ENCODE measurements at regions not wholly inside any gene's neighbourhood (a gene's known extent, or its start where the extent isn't known, plus 50 kb on each side); places are given as distances from the start of the nearest gene placed in this dataset.

- H3K4me3 ChIP-seq: no peak overlapping the region
- H3K27ac ChIP-seq (replicated peaks in 1 of 4): no peak overlapping the region
- H3K4me1 ChIP-seq: no peaks in the 10 kb centered on the region
- H3K27me3 ChIP-seq: no peaks in the 10 kb centered on the region
- DNase-seq (ENCODE audit: extremely low spot score): no peak
- TF ChIP-seq CTCF (IDR thresholded peaks at IDR 0.05) (no peak), POLR2AphosphoS5 (IDR thresholded peaks at IDR 0.05) (no peak), EP300 (IDR thresholded peaks at IDR 0.05) (no peak), POLR2A (IDR thresholded peaks at IDR 0.05; ENCODE audit: low read depth) (no peak)
- intact Hi-C loops (cut with DNase I): no loop called here
- 83% methylated on average over 2 of the region's 2 CpGs for WGBS
- peaks cover 0 to 8% (median 0%) of the 10 kb centered on the region in 4 donors for H3K9me3 ChIP-seq
- H3K36me3 ChIP-seq: no peaks in the 10 kb centered on the region
These were observed 1250.0 kb upstream of the PRKX start for GRCh38 chrX:4963432-4963831.

DNA sequence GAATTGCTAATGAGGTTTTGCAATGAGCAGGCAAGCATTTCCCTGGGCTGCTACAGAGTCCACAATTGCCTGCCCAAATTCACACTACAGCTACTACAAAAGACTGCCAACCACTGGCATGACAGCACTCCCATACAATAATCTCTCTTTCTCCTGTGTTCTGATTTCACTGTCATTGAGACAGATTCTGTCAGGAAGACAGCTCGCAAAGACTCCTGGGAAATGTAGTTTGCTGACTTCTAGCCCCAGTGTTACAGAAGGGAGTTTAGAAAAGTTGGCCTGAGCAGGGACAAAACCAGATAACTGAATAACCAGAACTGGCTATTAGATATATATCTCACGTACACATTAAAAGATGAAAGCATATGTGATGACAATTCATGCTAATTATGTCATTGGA is 1231.3 kb upstream of the PRKX start:
- Histone ChIP-seq H3K4me3 (no peak overlapping the region), H3K4me1 (no peaks in the 10 kb centered on the region), H3K9me3 (no peaks in the 10 kb centered on the region), H3K36me3 (no peaks in the 10 kb centered on the region), H3K27ac (replicated peaks in 1 of 4) (no peak overlapping the region), H3K27me3 (no peaks in the 10 kb centered on the region)
- intact Hi-C loops (cut with DNase I): no loop called here
- DNase-seq (ENCODE audit: extremely low spot score): no peak
- WGBS: 89% methylated on average over 2 of the region's 2 CpGs
- TF ChIP-seq CTCF (IDR thresholded peaks at IDR 0.05): no peak
- TF ChIP-seq EP300 (IDR thresholded peaks at IDR 0.05): no peak
- no peak for TF ChIP-seq POLR2AphosphoS5 (IDR thresholded peaks at IDR 0.05)

DNA sequence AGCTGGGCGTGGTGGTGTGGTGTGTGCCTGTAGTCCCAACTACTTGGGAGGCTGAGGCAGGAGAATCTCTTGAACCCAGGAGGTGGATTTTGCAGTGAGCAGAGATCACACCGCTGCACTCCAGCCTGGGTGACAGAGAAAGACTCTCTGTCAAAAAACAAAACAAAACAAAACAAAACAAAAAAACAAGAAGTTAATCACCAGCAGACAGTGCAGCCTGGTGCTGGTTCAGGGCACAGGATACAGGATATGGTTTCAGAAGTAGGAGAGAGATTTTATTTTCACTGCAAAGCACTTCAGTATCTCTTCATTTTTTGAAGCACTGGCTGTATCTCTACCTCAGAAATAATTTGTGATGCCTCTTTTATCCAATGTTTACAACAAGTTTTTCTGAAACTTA is 1222.9 kb upstream of the PRKX start:
- no peak for TF ChIP-seq POLR2A (IDR thresholded peaks at IDR 0.05; ENCODE audit: low read depth)
- TF ChIP-seq EP300 (IDR thresholded peaks at IDR 0.05): no peak
- no peak for TF ChIP-seq POLR2AphosphoS5 (IDR thresholded peaks at IDR 0.05)
- TF ChIP-seq CTCF (IDR thresholded peaks at IDR 0.05): no peak
- no peaks in the 10 kb centered on the region for H3K36me3 ChIP-seq
- DNase-seq (ENCODE audit: extremely low spot score): no peak
- 76% methylated on average over 2 of the region's 2 CpGs for WGBS
- H3K27me3 ChIP-seq: no peaks in the 10 kb centered on the region
- intact Hi-C loops (cut with DNase I): no loop called here
- H3K4me3 ChIP-seq: no peak overlapping the region
- H3K9me3 ChIP-seq: no peaks in the 10 kb centered on the region
- H3K4me1 ChIP-seq: peaks cover 0 to 9% (median 0%) of the 10 kb centered on the region in 4 donors
- no peak overlapping the region for H3K27ac ChIP-seq (replicated peaks in 1 of 4)

DNA sequence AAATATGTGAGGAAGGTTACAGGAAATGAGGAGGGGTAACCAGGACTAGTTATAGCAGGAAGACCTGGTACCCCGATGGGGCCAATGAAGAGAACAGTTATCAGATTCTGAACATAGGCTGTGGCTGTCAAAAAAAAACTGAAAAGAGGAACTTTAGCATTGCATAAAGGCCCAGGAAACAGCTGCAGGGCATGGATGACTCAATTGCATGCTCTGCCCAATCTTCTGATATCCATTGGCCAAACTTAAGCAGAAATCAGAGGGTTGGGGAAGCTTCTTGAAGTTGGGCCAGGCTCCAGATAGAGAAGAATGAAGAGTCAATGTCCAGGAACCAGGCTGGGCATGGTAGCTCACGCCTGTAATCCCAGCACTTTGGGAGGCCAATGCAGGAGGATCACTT is 1222.4 kb upstream of the PRKX start:
- 87% methylated on average over 2 of the region's 2 CpGs for WGBS
- no peak for DNase-seq (ENCODE audit: extremely low spot score)
- Histone ChIP-seq H3K27ac (replicated peaks in 1 of 4) (no peak overlapping the region), H3K9me3 (no peaks in the 10 kb centered on the region), H3K4me1 (peaks cover 0 to 10% (median 0%) of the 10 kb centered on the region in 4 donors), H3K36me3 (no peaks in the 10 kb centered on the region), H3K4me3 (no peak overlapping the region), H3K27me3 (no peaks in the 10 kb centered on the region)
- TF ChIP-seq CTCF (IDR thresholded peaks at IDR 0.05) (no peak), POLR2A (IDR thresholded peaks at IDR 0.05; ENCODE audit: low read depth) (no peak), POLR2AphosphoS5 (IDR thresholded peaks at IDR 0.05) (no peak), EP300 (IDR thresholded peaks at IDR 0.05) (no peak)
- intact Hi-C loops (cut with DNase I): no loop called here

DNA sequence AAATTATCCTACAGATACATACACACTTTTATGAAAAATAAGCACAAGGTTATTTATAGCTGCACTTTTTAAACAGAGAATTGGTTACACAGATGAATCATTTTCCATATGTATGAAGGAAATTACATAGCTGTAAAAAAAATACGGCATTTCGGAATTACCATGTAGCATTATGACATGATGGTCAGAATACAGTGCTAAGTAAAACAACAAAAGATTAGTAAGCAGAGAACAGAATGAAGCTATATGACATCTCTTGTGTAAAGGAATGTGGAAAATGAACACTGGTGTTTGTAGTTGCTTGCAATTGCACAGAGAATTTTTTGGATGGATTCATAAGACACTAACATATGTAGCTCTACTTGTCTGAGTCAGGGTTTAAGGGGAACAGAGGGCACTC is 1222.0 kb upstream of the PRKX start:
- TF ChIP-seq EP300 (IDR thresholded peaks at IDR 0.05): no peak
- TF ChIP-seq CTCF (IDR thresholded peaks at IDR 0.05): no peak
- TF ChIP-seq POLR2A (IDR thresholded peaks at IDR 0.05; ENCODE audit: low read depth): no peak
- no peak for TF ChIP-seq POLR2AphosphoS5 (IDR thresholded peaks at IDR 0.05)
- no peak overlapping the region for H3K27ac ChIP-seq (replicated peaks in 1 of 4)
- H3K36me3 ChIP-seq: no peaks in the 10 kb centered on the region
- no peaks in the 10 kb centered on the region for H3K9me3 ChIP-seq
- peaks cover 0 to 14% (median 0%) of the 10 kb centered on the region in 4 donors for H3K4me1 ChIP-seq
- no peaks in the 10 kb centered on the region for H3K27me3 ChIP-seq
- WGBS: 50% methylated on average over 2 of the region's 2 CpGs
- intact Hi-C loops (cut with DNase I): no loop called here
- no peak for DNase-seq (ENCODE audit: extremely low spot score)
- H3K4me3 ChIP-seq: no peak overlapping the region
